Ramos (cell line): ENCODE measurements at regions not wholly inside any gene's neighbourhood (a gene's known extent, or its start where the extent isn't known, plus 50 kb on each side); places are given as distances from the start of the nearest gene placed in this dataset.
"Not testable (repeated sequence)": the region's sequence is repeated elsewhere in the genome, so short reads cannot be mapped to it uniquely, and the experiment has no call there.

Experiments
- in situ Hi-C: fragments of 300-500 bp; cut with MboI; formaldehyde crosslinking; loops from one replicate; pipeline ENCODE4 v1.14.3; 2022; ENCODE audit warnings: low sequenced_read_pairs; ENCODE audit not compliant: unreplicated experiment

DNA sequence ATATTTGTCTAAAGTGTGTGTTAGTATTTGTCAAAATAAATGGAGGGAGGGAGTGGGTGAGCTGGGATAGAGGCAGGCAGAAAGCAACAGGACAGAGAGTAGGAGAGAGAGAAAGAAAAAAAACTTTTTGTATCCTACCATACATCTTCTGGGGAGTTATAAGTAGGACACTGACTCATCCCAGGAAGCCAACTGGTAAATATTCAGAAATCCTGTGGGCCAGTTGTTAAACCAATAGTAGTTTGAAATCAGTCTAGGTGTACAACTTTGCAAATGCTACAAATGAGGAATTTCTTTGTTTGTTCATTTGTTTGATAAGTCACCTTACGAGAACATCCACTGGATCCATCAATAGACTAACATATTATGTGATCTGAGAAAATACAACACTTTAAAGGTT is 980.9 kb downstream of the GATA3 start:
- in situ Hi-C loops = no loop called here

DNA sequence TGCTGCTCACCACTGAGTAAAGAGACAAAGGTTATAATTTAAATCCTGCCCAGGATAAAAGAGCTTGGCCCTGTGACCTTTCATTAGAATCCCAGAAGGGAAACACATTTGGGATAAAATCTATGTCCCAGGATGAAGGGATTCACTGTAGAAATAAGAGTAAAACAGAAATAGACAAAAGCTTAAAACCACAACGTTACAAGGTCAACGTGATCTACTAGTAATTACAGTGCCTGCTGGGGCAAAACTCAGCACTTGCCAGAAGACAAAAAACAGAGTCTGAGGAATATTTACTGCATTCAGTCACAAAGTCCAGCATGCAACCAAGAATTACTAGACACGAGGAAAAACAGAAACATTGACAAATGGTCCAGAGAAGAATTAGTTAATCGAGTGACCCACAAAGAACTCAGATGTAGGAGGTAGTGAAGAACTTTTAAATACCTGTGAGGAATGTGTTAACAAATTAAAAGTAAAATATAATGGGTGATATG is 982.3 kb downstream of the GATA3 start:
- in situ Hi-C loops = no loop called here

- in situ Hi-C loops = no loop called here
Measured at GRCh38 chr10:9038146-9038714, 983.7 kb downstream of the GATA3 start.

- in situ Hi-C loops = no loop called here
Measured at GRCh38 chr10:9043466-9043865, 989.0 kb downstream of the GATA3 start.

DNA sequence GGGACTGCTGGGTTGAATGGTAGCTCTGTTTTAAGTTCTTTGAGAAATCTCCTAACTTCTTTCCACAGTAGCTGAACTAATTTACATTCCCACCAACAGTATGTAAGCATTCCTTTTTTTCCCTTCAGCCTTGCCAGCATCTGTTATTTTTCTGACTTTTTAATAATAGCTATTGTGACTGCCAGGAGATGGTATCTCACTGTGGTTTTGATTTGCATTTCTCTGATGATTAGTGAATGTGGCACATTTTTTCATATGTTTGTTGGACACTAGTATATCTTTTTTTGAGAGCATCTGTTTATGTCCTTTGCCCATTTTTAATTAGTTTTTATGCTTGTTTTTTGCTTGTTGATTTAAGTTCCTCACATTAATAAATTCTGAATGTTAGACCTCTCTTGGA is 990.8 kb downstream of the GATA3 start:
- in situ Hi-C loops = no loop called here

DNA sequence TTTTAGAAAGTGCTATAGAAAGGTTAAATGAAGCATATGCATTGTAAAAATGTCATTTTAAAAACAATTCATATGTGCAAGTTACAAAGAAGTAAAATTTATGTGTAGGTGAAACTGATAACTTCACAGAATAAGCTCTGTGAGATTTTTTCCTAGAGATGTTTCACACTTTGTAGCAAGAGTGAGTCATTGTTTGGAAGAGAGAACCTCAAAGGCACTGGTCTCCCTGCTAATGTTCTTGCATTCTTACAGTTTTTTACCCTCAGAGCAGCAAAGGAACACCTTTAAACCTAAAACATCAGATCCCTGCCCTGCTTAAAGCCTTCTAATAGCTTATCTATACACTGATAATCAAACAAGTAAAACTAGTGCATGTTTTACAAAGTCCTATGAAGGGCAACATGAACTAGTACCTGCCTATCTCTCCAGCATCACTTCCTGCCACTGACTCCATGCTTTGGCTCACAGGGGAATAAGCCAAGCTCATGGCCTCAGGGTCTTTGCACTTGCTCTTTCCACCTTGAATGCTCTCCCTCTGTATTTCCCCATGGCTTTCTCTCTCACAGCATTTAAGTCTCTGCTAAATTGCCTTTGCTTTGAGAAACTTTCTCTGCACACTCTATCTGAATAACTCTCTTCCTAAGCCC is 997.0 kb downstream of the GATA3 start:
- in situ Hi-C loops = no loop called here

DNA sequence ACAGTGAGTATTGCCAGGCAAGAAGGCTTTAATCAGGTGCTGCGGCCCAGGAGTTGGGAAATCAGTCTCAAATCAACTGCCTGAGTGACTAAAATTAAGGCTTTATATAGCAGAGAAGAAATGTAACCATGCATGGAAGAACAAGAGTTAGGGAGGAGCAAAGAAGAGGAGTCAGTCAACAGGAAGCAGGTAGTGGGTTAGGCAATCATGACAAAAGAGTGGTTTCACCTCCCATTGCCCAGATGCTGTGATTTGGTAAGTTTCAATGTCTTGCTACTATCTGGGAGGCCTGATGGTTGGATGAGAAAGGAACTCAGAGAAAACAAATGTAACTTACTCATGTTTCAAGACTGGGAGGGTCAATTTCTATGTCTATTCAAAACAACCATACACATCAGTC is 998.3 kb downstream of the GATA3 start:
- in situ Hi-C loops = no loop called here

DNA sequence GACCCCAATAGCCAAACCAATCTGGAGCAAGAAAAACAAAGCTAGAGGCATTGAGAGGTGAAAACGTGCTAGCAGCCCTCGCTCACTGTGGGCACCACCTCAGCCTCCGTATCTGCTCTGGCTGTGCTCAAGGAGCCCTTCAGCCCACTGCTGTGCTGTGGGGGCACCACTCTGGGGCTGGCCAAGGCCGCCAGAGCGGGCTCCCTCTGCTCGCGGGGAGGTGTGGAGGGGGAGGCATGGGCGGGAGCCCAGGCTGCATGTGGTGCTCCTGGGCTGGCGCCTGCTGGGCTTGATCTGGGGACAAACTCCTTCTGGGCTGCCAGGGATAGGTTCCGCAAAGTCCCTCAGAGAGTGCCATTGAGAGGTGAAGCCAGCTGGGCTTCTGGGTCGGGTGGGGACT is 1002.0 kb downstream of the GATA3 start:
- in situ Hi-C loops = no loop called here

DNA sequence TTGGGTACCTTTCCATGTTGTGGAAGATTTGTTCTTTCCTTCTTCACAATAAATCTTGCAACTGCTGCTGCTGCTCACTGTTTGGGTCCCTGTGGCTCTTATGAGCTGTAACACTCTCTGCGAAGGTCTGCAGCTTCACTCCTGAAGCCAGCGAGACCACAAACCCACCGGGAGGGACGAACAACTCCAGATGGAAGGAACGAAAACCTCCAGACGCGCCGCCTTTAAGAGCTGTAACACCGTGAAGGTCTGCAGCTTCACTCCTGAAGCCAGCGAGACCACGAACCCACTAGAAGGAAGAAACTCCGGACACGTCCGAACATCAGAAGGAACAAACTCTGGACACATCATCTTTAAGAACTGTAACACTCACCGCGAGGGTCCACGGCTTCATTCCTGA is 1002.8 kb downstream of the GATA3 start:
- in situ Hi-C loops = not testable (repeated sequence)

DNA sequence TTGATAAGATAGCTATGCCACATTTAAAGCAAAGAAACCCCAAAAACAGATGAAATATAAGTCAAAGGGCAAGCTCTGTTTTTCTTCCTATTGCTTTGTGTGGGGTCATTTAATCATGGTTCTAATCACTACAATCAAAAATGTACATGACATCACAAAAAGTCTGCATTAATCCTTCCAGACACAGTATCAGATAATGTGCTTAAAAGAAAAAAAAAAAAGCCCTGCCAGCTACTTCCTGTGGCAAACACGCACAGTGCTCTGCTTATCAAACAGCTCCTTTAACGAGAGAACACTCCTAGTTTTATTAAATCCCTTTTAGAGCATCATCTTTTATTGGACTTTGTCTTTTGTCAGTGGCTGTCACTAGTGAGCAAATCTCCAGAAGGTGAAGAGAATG is 1005.8 kb downstream of the GATA3 start:
- in situ Hi-C loops = no loop called here

- in situ Hi-C loops = no loop called here
Measured at GRCh38 chr10:9061871-9062270, 1007.4 kb downstream of the GATA3 start.

- in situ Hi-C loops = no loop called here
Measured at GRCh38 chr10:9066152-9066551, 1011.7 kb downstream of the GATA3 start.

DNA sequence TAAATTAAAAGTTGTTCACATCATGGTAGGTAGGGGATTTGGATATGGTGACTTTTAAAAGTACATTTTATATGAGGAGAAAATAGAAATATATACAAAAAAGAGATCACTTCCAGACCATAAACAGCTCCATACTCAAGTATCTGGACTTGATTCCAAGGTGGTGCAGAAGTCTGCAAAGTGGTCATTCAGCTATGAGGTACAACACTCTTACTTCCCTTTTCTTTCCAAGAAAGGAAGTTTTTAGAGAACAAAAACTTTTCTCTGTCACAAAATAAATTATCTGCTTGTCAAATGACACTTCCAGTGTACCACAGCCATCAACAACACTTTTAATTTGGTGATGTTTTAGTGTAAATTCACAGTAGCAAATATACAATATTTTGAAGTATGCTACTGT is 1013.5 kb downstream of the GATA3 start:
- in situ Hi-C loops = no loop called here

DNA sequence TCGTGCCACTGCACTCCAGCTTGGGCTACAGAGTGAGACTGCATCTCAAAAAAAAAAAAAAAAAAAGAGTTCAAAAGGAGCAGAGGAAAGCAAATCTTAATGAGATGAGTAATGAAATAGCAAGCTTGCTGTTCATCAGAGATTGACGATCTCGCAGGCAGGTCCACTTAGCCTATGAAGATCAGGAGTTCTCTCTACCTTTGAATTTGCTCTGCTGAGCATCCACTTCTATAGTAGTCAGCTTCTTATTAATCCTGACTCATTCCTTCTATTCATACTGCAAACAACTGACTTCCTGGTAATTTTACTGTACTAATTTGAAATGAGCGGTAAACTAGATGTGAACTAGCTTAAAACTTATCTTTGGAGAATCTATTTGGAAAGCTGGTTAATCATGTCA is 1014.6 kb downstream of the GATA3 start:
- in situ Hi-C loops = no loop called here

DNA sequence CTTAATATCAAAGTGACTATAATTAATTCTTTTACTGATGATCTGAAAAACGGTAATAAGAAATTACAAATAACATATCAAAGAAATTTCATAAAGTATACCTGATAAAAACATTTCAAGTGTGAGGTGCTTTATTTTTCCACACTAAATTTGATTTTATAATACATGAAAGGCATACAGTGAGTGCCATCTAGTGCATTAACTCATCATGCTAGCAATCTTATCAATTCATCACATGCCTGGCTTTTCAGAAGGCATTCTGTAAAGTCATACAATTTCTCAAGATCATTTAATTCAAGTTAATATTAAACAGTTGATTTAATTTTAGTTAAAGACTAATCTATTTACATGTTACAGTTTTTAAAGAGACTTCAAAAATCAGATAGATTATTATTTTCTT is 1020.9 kb downstream of the GATA3 start:
- in situ Hi-C loops = no loop called here

GRCh38 chr10:9076066-9076465 is 1021.6 kb downstream of the GATA3 start:
- in situ Hi-C loops = no loop called here

DNA sequence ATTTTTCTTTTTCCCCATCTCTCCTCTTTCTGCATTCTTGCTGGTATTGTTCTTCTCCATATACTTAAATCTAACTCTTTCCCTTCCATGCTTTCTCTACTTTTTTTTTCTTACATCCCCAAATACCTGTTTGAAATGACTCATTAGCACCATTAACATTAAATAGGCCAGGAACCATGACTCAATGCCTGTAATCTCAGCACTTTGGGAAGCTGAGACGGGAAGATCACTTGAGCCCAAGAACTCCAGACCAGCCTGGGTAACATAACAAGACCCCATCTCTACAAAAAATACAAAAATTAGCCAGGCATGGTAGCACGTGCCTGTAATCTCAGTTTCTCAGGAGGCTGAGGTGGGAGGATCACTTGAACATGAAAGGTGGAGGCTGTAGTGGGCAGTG is 1026.8 kb downstream of the GATA3 start:
- in situ Hi-C loops = no loop called here

GRCh38 chr10:9081961-9082360 is 1027.5 kb downstream of the GATA3 start:
- in situ Hi-C loops = no loop called here

- in situ Hi-C loops = no loop called here
Measured at GRCh38 chr10:9091530-9092093, 1037.1 kb downstream of the GATA3 start.

DNA sequence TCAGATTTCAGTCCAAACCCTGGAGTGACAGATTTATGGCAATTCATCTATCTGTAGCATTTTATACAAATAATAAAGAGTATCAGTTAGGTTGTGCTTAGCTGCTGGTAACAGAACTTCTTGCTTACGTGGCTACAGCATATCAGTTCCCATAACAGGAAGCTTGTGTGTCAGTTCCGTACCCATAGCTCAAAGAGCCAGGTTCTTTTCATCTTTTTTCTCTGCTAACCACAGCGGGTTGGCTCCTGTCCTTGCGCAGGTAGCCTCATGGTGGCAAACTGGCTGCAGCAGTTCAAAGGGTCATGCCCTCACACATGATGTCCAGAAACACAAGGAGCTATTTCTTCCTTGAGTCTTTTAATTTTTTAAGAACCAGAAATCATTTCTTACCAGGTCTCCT is 1041.8 kb downstream of the GATA3 start:
- in situ Hi-C loops = no loop called here

- in situ Hi-C loops = no loop called here
Measured at GRCh38 chr10:9097206-9097990, 1042.9 kb downstream of the GATA3 start.
